ENCODE measurements at regions not wholly inside any gene's neighbourhood (a gene's known extent, or its start where the extent isn't known, plus 50 kb on each side); places are given as distances from the start of the nearest gene placed in this dataset.

GRCh38 chr5:96547486-96547885 lies 114.4 kb upstream of the PCSK1 start:
- TF ChIP-seq CTCF (IDR thresholded peaks at IDR 0.05) (no peak), POLR2A (IDR thresholded peaks at IDR 0.05) (no peak), EP300 (IDR thresholded peaks at IDR 0.05) (no peak)

All from tibial nerve (tissue), 4 donors.